ENCODE measurements at regions not wholly inside any gene's neighbourhood (a gene's known extent, or its start where the extent isn't known, plus 50 kb on each side); places are given as distances from the start of the nearest gene placed in this dataset.

- no peak for ATAC-seq (ENCODE audit: insufficient number of reproducible peaks, low FRiP score, low read depth)
- no peaks in the 10 kb centered on the region for H3K36me3 ChIP-seq
- no peak for TF ChIP-seq CTCF (IDR thresholded peaks at IDR 0.05)
Observed at GRCh38 chr12:89156862-89157262, 195.4 kb downstream of the DUSP6 start.

GRCh38 chr12:89156340-89156739, 196.0 kb downstream of the DUSP6 start:
- DNase-seq (ENCODE audit: low spot score), result no peak
- Histone ChIP-seq H3K4me1 (ENCODE audit: control insufficient read depth in 1 of 2, low read depth in 2 of 2) (peaks cover 11 to 23% of the 10 kb centered on the region in 2 donors), H3K36me3 (no peaks in the 10 kb centered on the region), H3K27me3 (replicated peaks; ENCODE audit: insufficient read depth) (no peaks in the 10 kb centered on the region), H3K4me3 (no peak overlapping the region), H3K9me3 (no peaks in the 10 kb centered on the region), H3K27ac (no peak overlapping the region)
- ATAC-seq (ENCODE audit: insufficient number of reproducible peaks, low FRiP score, low read depth), result no peak
- TF ChIP-seq CTCF (IDR thresholded peaks at IDR 0.05), result no peak

More at GRCh38 chr12:89156862-89157262, 195.4 kb downstream of the DUSP6 start:
- no peaks in the 10 kb centered on the region for H3K9me3 ChIP-seq
- peaks cover 13 to 23% of the 10 kb centered on the region in 2 donors for H3K4me1 ChIP-seq (ENCODE audit: control insufficient read depth in 1 of 2, low read depth in 2 of 2)
- no peak overlapping the region for H3K4me3 ChIP-seq
- H3K27ac ChIP-seq, result no peak overlapping the region
- no peak for DNase-seq (ENCODE audit: low spot score)
- H3K27me3 ChIP-seq (replicated peaks; ENCODE audit: insufficient read depth), result no peaks in the 10 kb centered on the region

GRCh38 chr12:89155826-89156225, 196.5 kb downstream of the DUSP6 start:
- no peak for TF ChIP-seq CTCF (IDR thresholded peaks at IDR 0.05)
- no peak for ATAC-seq (ENCODE audit: insufficient number of reproducible peaks, low FRiP score, low read depth)
- no peak overlapping the region for H3K27ac ChIP-seq

GRCh38 chr12:89154743-89155499, 197.4 kb downstream of the DUSP6 start:
- DNase-seq (ENCODE audit: low spot score), result no peak
- no peak for ATAC-seq (ENCODE audit: insufficient number of reproducible peaks, low FRiP score, low read depth)
- Histone ChIP-seq H3K27ac (no peak overlapping the region), H3K4me3 (no peak overlapping the region), H3K4me1 (ENCODE audit: control insufficient read depth in 1 of 2, low read depth in 2 of 2) (peaks cover 11 to 23% of the 10 kb centered on the region in 2 donors), H3K27me3 (replicated peaks; ENCODE audit: insufficient read depth) (no peaks in the 10 kb centered on the region), H3K36me3 (no peaks in the 10 kb centered on the region), H3K9me3 (no peaks in the 10 kb centered on the region)
- TF ChIP-seq CTCF (IDR thresholded peaks at IDR 0.05), result no peak

More at GRCh38 chr12:89155826-89156225, 196.5 kb downstream of the DUSP6 start:
- no peak overlapping the region for H3K4me3 ChIP-seq
- H3K9me3 ChIP-seq, result no peaks in the 10 kb centered on the region
- DNase-seq (ENCODE audit: low spot score), result no peak
- H3K36me3 ChIP-seq, result no peaks in the 10 kb centered on the region
- no peaks in the 10 kb centered on the region for H3K27me3 ChIP-seq (replicated peaks; ENCODE audit: insufficient read depth)
- peaks cover 11 to 23% of the 10 kb centered on the region in 2 donors for H3K4me1 ChIP-seq (ENCODE audit: control insufficient read depth in 1 of 2, low read depth in 2 of 2)

- TF ChIP-seq CTCF (IDR thresholded peaks at IDR 0.05), result no peak
- Histone ChIP-seq H3K4me1 (ENCODE audit: control insufficient read depth in 1 of 2, low read depth in 2 of 2) (peaks cover 11 to 23% of the 10 kb centered on the region in 2 donors), H3K27me3 (replicated peaks; ENCODE audit: insufficient read depth) (no peaks in the 10 kb centered on the region), H3K4me3 (no peak overlapping the region), H3K9me3 (no peaks in the 10 kb centered on the region), H3K36me3 (no peaks in the 10 kb centered on the region), H3K27ac (no peak overlapping the region)
- DNase-seq (ENCODE audit: low spot score), result no peak
- ATAC-seq (ENCODE audit: insufficient number of reproducible peaks, low FRiP score, low read depth), result no peak
Observed at GRCh38 chr12:89153341-89153740, 199.0 kb downstream of the DUSP6 start.

Data from thoracic aorta (tissue), 2 donors.